ENCODE measurements at regions not wholly inside any gene's neighbourhood (a gene's known extent, or its start where the extent isn't known, plus 50 kb on each side); places are given as distances from the start of the nearest gene placed in this dataset.
A peak's percentile ranks its signal among the peaks of the same experiment; 100 is the strongest.
"Not testable (repeated sequence)": the region's sequence is repeated elsewhere in the genome, so short reads cannot be mapped to it uniquely, and the experiment has no call there.

DNA sequence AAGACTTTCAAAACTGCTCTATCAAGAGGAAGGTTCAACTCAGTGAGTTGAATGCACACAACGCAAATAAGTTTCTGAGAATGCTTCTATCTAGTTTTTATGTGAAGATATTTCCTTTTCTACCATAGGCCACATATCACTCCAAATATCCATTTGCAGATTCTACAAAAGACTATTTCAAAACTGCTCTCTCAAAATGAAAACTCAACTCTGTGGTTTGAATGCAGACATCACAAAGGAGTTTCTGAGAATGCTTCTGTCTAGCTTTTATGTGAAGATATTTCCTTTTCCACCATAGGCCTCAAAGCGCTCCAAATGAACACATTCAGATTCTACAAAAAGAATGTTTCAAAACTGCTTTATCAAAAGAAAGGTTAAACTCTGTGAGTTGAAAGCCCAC is 1093.1 kb upstream of the DEFB115 start:
- not testable (repeated sequence) for DNase-seq (ENCODE audit: low spot score)

DNA sequence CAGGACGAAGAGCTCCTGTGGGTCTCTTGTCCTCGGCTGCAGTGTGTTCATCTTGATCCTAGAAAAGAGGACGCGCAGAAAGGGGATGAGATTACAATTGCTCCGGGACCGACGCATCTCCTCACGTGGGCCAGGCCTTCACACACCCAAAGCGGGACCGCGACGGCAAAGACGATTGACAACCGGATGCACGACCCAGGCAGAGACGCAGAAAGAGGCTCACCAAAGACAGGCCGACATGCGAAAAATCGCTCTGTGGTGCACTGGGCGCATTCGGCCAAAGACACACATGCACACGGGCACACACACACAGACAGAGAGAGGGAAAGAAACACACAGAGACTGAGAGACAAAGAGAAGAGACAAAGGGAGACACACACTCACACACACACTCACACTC is 1089.9 kb upstream of the DEFB115 start:
- DNase-seq (ENCODE audit: low spot score): no peak

DNA sequence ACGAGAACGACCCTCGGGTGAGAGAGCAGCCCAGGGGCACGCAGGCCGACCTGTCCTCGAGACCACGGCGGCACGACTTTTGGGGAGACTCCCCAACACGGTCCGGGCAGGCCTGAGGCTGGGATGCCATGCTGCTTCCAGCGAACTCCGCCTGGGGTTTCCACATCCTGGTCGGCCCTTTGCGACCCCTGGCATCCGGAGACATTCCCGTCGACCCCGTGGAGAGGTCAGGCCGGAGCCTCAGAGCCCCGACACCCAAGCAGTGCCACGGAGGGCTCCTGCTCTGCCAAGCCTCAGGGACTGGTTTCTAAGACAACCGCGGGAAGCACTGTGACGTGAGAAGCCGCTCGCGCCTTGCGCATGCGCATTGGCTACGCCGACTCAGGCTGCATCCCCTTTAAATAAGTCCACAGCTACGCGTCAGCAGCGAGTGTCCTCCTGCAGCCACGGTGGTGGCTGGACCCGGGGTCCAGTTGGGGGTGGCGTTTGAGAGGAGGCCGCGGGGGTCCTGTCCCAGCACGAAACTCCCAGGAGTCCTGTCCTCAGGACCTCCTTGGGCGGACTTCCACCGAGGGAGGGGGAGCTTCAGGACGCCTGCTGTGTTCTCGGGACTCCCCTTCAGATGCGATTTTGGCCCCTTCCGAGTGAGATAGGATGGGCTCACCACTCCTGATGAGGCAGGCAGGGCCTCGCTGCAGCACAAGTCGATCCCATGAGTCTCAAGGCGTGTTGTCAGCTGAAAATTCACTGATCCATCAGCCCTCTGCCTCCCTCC is 1089.3 kb upstream of the DEFB115 start:
- DNase-seq (ENCODE audit: low spot score): no peak

DNA sequence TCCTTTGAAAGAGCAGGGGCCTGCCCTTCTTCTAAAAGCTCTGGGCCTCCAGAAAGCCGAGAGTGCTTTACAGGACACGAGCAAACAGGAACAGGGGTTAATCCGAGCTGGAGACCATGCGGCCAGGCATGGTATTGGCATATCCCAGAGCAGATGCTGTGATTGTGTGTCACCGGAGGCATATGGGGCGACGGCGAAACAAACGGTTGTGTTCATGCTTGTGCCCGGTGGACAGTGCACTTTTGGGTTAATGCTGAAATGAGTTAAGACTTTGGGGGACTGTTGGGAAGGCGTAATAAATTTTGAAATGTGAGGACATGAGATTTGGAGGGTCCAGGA is 1088.7 kb upstream of the DEFB115 start:
- no peak for DNase-seq (ENCODE audit: low spot score)

DNA sequence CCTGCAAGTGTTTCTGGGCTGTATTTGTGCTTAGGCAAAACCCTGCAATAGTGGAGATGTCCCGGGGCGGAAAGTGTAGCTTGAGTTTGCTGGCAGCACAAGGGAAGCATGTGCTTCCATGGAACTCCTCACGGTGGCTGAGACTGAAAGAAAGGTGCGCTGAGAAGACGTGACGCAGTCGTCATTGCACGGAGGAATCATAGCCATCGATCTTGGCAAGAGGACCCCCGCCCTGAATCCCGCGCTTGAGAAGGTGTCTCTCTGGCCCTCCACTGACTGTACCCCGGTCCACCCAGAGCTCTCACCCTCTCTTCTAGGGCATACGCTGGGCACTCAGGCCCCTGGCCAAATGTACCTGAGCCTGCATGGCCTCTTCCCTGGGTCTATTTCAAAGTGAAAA is 1081.8 kb upstream of the DEFB115 start:
- no peak for DNase-seq (ENCODE audit: low spot score)

DNA sequence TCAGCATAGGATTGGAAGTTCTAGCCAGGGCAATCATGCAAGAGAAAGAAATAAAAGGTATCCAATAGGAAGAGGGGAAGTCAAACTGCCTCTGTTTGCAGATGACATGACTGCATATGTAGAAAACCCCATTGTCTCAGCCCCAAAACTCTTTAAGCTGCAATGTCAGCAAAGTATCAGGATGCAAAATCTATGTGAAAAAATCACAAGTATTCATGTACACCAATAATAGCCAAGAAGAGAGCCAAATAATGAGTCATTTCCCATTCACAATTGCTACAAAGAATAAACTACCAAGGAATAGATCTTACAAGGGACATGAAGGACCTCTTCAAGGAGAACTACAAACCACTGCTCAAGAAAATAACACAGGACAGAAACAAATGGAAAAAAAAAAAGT is 1074.3 kb upstream of the DEFB115 start:
- not testable (repeated sequence) for DNase-seq (ENCODE audit: low spot score)

DNA sequence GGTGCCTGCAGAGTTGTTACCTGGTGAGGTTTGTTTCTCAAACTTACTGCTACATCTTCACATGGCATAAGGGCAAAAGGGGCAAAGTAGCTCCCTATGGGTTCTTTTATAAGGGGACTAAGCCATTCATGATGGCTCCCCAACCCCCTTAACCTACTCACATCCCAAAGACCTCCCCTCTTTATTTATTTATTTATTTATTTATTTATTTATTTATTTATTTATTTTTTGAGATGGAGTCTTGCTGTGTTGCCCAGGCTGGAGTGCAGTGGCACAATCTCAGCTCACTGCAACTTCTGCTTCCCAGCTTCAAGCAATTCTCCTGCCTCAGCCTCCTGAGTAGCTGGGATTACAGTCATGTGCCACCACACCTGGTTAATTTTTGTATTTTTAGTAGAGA is 1065.7 kb upstream of the DEFB115 start:
- not testable (repeated sequence) for DNase-seq (ENCODE audit: low spot score)

DNA sequence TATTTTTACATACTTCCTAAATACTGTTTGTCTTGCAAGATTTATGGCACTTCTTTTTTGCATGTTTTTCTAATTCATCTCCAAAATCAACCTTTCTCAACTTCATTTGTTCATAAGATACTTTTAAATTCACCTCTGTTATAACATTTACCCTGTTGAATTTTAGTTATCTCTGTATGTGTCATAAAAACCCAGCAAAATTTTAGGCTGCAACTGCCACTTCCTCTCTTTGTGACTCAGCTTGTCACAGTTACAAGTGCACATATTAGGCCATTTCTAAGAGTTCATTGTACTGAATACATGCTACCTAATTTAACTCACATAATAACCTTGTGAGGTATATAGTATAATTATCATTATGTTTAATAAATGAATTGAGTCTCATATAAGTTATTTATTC is 1023.0 kb upstream of the DEFB115 start:
- not testable (repeated sequence) for DNase-seq (ENCODE audit: low spot score)

DNA sequence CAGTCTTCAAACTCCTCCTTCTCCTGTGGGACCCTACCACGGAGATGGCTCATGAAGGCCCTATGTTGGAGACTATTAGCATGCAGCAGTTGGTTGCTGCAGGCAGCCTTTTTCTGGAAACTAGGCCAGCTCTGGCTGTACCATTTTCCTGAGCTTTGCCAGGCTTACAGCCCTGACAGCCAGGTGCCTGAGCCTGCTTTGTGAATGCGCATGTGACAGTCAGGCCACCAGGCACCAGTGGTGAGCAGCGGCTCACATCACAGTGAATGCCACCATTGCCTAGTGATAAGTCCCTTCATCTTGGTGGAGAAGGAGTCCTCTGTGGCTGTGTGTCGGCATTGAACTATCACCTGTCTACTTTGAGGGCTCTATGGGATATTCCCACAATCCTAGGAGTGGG is 982.4 kb upstream of the DEFB115 start:
- DNase-seq (ENCODE audit: low spot score): not testable (repeated sequence)

DNA sequence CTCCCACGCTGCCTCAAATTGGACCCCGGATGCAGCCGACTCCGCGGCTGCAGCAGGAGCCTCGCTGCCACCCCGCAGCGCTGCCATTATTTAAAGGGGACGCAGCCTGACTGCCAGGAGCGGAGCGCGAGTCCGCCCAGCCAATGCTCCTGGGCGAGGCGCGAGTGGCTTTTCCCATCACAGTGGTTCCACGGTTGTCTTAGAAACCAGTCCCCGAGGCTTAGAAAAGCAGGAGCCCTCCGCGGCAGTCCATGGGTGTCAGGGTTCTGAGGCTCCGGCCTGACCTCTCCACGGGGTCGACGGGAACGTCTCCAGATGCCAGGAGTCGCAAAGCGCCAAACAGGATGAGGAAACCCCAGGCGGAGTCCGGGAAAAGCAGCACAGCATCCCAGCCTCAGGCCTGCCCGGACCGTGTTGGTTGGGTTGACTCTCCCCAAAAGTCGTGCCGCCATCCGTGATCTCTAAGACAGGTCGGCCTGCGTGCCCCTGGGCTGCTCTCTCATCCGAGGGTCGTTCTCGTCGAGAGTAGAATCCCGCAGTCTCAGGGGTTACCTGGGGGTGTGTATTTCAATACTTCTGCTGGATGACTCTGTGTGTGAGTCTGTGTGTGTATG is 975.8 kb upstream of the DEFB115 start:
- DNase-seq (ENCODE audit: low spot score): no peak

DNA sequence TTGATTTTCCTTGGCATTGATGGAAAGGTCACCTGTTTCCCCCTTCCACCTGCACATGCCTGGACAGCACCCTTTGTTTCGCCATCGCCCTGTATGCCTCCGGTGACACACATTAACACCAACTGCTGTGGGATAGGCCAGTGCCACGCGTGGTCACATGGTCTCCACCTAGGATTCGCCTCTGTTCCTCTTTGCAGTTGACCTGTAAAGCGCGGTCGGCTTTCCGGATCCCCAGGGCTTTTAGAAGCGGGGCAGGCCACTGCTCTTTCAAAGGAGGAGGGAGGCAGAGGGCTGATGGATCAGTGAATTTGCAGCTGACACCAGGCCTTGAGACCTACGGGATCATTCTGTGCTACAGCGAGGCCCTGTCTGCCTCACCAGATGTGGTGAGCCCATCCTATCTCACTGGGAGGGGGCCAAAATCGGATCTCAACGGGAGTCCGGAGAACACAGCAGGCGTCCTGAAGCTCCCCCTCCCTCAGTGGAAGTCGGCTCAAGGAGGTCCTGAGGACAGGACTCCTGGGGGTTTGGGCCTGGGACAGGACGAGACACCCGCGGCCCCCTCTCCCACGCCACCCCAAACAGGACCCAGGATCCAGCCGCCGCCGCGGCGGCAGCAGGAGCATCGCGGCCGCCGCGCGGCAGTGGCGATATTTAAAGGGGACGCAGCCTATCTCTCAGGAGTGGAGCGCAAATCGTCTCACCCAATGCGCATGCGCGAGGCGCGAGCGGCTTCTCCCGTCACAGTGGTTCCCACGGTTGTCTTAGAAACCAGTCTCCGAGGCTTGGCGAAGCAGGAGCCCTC is 973.8 kb upstream of the DEFB115 start:
- not testable (repeated sequence) for DNase-seq (ENCODE audit: low spot score)

DNA sequence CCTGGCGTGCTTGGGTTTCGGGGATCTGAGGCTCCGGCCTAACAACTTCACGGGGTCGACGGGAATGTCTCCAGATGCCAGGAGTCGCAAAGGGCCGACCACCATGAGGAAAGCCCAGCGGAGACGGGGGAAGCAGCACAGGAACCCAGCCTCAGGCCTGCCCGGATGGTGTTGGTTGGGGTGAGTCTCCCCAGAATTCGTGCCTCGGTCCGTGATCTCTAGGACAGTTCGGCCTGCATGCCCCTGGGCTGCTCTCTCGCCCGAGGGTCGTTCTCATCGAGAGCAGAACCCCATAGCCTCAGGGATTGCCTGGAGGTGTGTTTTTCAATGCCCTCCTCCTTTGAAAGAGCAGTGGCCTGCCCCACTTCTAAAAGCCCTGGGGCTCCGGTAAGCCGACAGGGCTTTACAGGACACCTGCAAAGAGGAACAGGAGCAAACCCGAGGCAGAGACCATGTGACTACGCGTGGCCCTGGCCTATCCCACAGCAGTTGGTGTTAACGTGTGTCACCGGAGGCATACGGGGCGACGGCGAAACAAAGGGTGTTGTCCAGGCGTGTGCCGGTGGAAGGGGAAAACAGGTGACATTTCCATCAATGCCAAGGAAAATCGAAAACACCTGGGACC is 973.1 kb upstream of the DEFB115 start:
- no peak for DNase-seq (ENCODE audit: low spot score)

DNA sequence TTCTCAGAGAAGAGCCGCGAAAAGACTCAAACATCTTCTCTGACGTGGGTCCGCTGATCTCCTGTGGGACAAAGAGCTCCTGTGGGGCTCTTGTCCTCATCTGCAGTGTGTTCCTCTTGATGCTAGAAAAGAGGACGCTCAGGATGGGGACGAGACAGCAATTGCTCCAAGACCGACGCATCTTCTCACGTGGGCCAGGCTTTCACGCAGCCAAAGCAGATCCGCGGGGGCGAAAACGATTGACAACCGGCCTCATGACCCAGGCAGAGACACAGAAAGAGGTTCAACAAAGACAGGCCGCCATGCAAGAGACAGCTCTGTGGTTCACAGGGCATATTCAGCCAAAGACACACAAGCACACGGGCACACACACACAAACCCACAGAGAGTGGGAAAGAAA is 971.8 kb upstream of the DEFB115 start:
- DNase-seq (ENCODE audit: low spot score): no peak

DNA sequence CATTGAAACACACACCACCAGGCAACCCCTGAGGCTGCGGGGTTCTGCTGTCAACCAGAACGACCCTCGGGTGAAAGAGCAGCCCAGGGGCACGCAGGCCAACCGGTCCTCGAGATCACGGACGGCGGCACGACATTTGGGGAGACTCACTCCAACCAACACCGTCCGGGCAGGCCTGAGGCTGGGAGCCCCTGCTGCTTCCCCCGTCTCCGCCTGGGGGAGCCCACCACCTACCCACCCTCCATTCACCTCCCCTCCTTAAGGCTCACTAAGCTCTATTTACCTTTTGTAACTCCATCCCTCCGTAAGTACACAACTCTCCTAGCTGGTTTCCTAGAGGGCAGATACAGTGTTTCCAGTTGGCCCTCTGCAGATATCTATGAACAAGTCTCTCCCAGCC is 971.3 kb upstream of the DEFB115 start:
- DNase-seq (ENCODE audit: low spot score): no peak

DNA sequence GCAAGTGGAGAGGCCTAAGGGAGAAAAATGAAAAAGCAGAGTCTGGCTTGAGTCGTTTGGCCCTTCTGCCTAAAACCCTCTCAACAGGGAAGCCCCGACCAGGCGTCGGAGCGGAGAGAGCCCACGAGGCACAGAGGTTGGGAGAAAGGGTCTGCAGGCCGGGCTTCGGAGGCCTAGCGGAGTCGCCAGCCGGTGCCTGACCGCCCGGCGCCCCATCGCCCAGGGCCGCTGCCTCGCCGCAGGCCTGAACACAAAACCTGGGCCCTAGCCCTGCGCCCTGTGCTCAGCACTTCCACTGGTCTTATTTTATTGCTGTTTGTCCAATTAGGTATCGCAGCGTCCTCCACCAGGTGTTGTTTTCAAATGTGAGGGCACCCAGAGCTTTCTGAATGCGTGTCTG is 970.0 kb upstream of the DEFB115 start:
- DNase-seq (ENCODE audit: low spot score): not testable (repeated sequence)

DNA sequence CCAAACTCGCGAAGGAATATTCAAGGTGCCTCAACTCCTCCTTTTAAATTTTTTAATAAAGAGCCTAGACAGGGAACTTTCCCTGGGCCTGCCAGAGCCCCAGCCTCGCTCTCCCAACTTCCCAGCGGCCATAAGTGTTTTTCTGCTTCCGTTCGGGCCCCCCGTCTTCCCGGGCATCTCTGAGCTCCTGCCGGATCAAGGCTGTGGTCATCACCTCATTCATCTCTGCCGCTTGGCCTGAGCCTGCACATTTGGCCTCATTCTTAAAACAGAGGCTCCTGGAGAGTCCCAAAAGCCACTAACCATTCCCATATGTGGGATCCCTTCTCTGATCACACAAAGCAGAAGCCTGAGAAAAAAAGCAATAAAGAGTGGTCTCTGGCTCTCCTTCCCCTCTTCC is 969.1 kb upstream of the DEFB115 start:
- no peak for DNase-seq (ENCODE audit: low spot score)

DNA sequence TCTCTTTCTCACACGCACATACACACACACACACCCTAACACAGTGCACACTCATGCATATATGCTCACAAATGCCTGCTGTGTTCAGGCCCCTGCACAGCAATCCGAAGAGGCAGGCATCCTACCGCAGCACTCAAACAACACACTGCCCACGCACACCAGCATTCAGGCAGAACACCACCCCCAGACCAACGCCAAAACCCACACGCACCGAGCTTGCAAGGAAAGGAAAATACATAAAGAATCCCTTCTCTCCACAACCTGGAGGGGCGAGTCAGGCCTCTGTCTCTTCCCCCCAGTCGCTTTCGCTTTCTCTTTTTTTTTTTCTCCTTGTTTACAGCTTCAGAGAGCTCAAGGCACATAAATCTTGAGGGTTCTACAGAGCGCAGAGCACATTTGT is 968.4 kb upstream of the DEFB115 start:
- not testable (repeated sequence) for DNase-seq (ENCODE audit: low spot score)

DNA sequence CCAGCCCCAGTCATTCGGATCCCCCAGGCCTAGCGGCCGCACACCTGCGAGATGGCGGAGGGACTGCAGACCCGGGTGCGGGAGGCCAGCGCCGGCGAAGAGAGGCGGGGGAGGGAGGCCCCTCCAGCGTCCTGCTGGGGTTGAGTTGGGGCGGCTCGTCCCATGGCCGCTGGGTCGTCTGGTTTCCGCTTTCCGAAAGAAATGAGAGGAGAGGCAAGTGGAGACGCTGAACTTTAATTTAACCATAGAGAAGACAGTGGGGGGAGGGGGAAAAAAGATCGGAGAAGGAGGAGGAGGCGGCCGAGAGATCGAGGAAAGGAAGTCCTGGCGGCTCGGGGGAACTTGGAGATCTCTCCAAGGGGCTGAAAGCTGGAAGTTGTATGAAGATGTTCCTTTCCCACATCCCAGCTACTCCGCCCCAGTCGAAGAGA is 967.7 kb upstream of the DEFB115 start:
- DNase-seq (ENCODE audit: low spot score): not testable (repeated sequence)

DNA sequence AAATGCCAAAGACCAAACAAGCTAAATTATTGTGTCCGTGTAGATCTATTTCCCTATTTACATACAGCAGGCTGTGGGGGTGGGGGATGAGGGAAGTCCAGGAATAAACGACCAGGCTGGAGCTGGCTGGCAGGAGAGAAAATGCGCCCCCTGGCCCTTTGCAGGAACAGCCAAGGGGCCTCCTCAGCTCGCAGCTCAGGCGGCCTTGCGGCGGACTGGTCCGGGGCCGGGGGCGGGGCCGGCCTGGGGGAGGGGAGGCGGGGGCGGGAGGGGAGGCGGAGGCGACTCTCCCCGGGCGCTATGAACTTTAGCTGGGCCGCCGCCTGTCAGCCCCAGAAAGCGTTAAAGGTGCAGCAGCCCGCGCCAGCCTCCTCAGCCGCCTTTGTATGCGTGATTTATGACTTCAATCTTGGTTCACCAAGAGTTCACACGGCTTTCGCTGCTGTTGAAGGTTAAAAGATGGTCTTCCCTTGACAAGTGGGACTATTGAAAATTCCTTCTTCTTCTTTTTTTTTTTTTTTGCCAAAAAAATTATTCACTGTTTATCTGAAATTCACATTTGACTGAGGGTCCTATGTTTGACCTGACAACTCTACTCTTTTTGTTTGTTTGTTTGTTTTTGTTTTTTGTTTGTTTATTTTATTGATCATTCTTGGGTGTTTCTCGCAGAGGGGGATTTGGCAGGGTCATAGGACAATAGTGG is 967.0 kb upstream of the DEFB115 start:
- peak; percentile 24 for DNase-seq (ENCODE audit: low spot score)

DNA sequence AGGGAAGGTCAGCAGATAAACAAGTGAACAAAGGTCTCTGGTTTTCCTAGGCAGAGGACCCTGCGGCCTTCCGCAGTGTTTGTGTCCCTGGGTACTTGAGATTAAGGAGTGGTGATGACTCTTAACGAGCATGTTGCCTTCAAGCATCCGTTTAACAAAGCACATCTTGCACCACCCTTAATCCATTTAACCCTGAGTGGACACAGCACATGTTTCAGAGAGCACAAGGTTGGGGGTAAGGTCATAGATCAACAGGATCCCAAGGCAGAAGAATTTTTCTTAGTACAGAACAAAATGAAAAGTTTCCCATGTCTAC is 966.4 kb upstream of the DEFB115 start:
- not testable (repeated sequence) for DNase-seq (ENCODE audit: low spot score)

DNA sequence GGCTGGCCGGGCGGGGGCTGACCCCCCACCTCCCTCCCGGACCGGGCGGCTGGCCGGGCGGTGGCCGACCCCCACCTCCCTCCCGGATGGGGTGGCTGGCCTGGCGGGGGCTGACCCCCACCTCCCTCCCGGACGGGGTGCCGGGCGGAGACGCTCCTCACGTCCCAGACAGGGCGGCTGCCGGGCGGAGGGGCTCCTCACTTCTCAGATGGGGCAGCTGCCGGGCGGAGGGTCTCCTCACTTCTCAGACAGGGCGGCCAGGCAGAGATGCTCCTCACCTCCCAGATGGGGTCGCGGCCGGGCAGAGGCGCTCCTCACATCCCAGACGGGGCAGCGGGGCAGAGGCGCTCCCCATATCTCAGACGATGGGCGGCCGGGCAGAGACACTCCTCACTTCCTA is 965.8 kb upstream of the DEFB115 start:
- not testable (repeated sequence) for DNase-seq (ENCODE audit: low spot score)

DNA sequence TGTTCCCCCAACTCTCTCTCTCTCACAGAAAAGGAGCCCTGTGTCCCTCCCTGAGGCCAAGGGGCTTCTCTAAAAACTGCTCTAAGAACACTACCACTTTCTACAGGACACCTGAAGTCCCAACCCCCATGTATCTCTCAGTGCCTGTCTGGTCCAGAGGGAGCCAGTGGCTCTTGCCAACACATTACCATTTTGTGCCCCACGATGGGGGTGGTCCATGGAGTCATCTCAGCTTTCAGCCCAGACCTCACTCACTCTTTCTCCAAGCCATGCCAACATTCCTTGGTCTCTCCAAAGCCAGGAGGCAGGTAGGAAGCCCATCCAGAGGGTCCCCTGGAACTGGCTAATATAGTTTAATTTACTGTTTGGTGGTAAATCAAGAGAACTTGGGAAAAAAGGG is 962.1 kb upstream of the DEFB115 start:
- not testable (repeated sequence) for DNase-seq (ENCODE audit: low spot score)
